ENCODE measurements at regions not wholly inside any gene's neighbourhood (a gene's known extent, or its start where the extent isn't known, plus 50 kb on each side); places are given as distances from the start of the nearest gene placed in this dataset.
A peak's percentile ranks its signal among the peaks of the same experiment; 100 is the strongest.
"Not testable (repeated sequence)": the region's sequence is repeated elsewhere in the genome, so short reads cannot be mapped to it uniquely, and the experiment has no call there.

- H3K27ac ChIP-seq: peak overlapping the region; percentile 26 to 96 (median 86)
- H3K9me3 ChIP-seq: peaks cover 0 to 16% (median 0%) of the 10 kb centered on the region in 11 donors
- peaks cover 0 to 19% (median 0%) of the 10 kb centered on the region in 9 donors for H3K36me3 ChIP-seq
- TF ChIP-seq CTCF (IDR thresholded peaks at IDR 0.05): peak in 6 of 9 donors; percentile 17 to 68 (median 47)
- peaks cover 0 to 39% (median 29%) of the 10 kb centered on the region in 9 donors for H3K4me1 ChIP-seq
- peak overlapping the region; percentile 50 to 92 (median 75) for H3K4me3 ChIP-seq
- DNase-seq: peak; percentile 95 to 98
- intact Hi-C loops (cut with DNase I): loop anchor here in 4 of 10 donors (2.0 to 10.0 kb wide), 6 partner anchors 53 to 343 kb away; partner anchors contain the start of genes ZNF527 (in 2 of the 4), ZNF383 (in 1 of the 4), ZNF420 (in 1 of the 4) and ZNF569 (in 1 of the 4)
- H3K27me3 ChIP-seq: no peaks in the 10 kb centered on the region
- peak; percentile 96 to 99 (median 98) for ATAC-seq
- WGBS, 2 donors: 0 to 1% methylated on average over 57 of the region's 57 CpGs
Observed at GRCh38 chr19:37317403-37318209, 53.3 kb upstream of the ZNF527 start.

- WGBS, 2 donors: 59 to 71% methylated on average over 7 of the region's 7 CpGs
Observed at GRCh38 chr19:37320988-37321387, 49.9 kb upstream of the ZNF527 start.

More at GRCh38 chr19:37320988-37321387, 49.9 kb upstream of the ZNF527 start:
- H3K4me3 ChIP-seq, ATAC-seq, H3K27me3 ChIP-seq, H3K27ac ChIP-seq, H3K9me3 ChIP-seq, DNase-seq: not testable (repeated sequence)
- Histone ChIP-seq H3K4me1 (peaks cover 0 to 39% (median 29%) of the 10 kb centered on the region in 9 donors), H3K36me3 (peaks cover 0 to 49% (median 18%) of the 10 kb centered on the region in 9 donors)
- intact Hi-C loops (cut with DNase I): loop anchor here in 1 of 10 donors (2.0 kb wide), 1 partner anchor 14 kb away; a partner anchor contains a TSS

Measured in heart right ventricle (tissue), 16 donors.